Activated CD8-positive, alpha-beta T cell treated with anti-CD3 and anti-CD28 coated beads for 36 hours (primary cell): ENCODE measurements at regions not wholly inside any gene's neighbourhood (a gene's known extent, or its start where the extent isn't known, plus 50 kb on each side); places are given as distances from the start of the nearest gene placed in this dataset.

Source experiments
- ATAC-seq: fragments of 200-7000 bp; cut with Tn5 transposase; one replicate; pipeline ENCODE4 v1.10.0; 2021; ENCODE audit warnings: mild to moderate bottlenecking, moderate library complexity
- CTCF ChIA-PET: fragments of 350-600 bp; sonication (Branson Sonifier 250); formaldehyde crosslinking; loops from one replicate; lab custom pipeline; 2021; ENCODE audit warnings: antibody characterized with exemption; lab: Charles Lee
- POLR2A ChIA-PET: fragments of 350-600 bp; sonication (Branson Sonifier 250); formaldehyde crosslinking; loops from one replicate; lab custom pipeline; 2021; ENCODE audit warnings: antibody characterized with exemption; lab: Charles Lee
- DNase-seq: peaks from one replicate; pipeline ENCODE4 v3.0.0-alpha.2; 2020
- H3K27ac Mint-ChIP-seq: one replicate; pipeline ENCODE4 v1.8.0; 2021; ENCODE audit warnings: mild to moderate bottlenecking, mixed read lengths
- H3K27me3 Mint-ChIP-seq: one replicate; pipeline ENCODE4 v1.8.0; 2021; ENCODE audit warnings: mixed read lengths
- H3K36me3 Mint-ChIP-seq: one replicate; pipeline ENCODE4 v1.8.0; 2021; ENCODE audit warnings: low read depth, mixed read lengths
- H3K4me1 Mint-ChIP-seq: one replicate; pipeline ENCODE4 v1.8.0; 2021; ENCODE audit warnings: low read depth, mixed read lengths
- H3K4me3 Mint-ChIP-seq: one replicate; pipeline ENCODE4 v1.8.0; 2021; ENCODE audit warnings: mild to moderate bottlenecking, moderate library complexity, mixed read lengths
- H3K9me3 Mint-ChIP-seq: one replicate; pipeline ENCODE4 v1.8.0; 2021; ENCODE audit warnings: mixed read lengths
- intact Hi-C: fragments of 100-400 bp; cut with micrococcal nuclease; formaldehyde crosslinking; loops from one replicate; pipeline ENCODE4 v1.10.0; 2022
- TF ChIP-seq, protein P1 (sequence below): fragments of 200-600 bp; IDR thresholded peaks from one replicate; pipeline ENCODE4 v1.8.0; 2022; ENCODE audit warnings: antibody characterized with exemption, mild to moderate bottlenecking

DNA sequence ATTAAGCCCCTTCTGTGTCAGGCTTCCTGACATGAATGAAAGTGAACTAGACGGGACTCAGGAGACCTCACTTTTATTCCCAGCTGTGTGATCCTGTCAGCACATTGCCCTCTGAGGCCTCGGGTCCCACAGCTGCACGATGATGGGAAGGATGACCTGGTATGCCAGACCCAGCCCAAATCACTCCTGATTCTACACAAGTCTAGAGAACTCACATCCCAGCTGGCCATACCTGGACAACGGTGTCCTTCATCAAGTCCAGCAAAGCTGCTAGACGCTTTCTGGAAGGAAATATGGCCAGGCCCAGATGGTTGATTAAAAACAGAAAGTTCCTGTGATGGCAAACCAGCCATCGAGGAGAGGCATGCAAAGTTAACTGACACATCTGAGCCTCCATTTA, 118.0 kb upstream of the FSTL4 start:
- ChIA-PET CTCF (no interaction called here), POLR2A (no interaction called here)
- H3K9me3 Mint-ChIP-seq, result no peaks in the 10 kb centered on the region
- no peak for DNase-seq
- intact Hi-C loops, result no loop called here
- no peak overlapping the region for H3K4me3 Mint-ChIP-seq
- no peaks in the 10 kb centered on the region for H3K36me3 Mint-ChIP-seq
- no peaks in the 10 kb centered on the region for H3K27me3 Mint-ChIP-seq
- TF ChIP-seq, protein P1, sequence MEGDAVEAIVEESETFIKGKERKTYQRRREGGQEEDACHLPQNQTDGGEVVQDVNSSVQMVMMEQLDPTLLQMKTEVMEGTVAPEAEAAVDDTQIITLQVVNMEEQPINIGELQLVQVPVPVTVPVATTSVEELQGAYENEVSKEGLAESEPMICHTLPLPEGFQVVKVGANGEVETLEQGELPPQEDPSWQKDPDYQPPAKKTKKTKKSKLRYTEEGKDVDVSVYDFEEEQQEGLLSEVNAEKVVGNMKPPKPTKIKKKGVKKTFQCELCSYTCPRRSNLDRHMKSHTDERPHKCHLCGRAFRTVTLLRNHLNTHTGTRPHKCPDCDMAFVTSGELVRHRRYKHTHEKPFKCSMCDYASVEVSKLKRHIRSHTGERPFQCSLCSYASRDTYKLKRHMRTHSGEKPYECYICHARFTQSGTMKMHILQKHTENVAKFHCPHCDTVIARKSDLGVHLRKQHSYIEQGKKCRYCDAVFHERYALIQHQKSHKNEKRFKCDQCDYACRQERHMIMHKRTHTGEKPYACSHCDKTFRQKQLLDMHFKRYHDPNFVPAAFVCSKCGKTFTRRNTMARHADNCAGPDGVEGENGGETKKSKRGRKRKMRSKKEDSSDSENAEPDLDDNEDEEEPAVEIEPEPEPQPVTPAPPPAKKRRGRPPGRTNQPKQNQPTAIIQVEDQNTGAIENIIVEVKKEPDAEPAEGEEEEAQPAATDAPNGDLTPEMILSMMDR, result no peak
- no peaks in the 10 kb centered on the region for H3K4me1 Mint-ChIP-seq
- H3K27ac Mint-ChIP-seq, result no peak overlapping the region
- no peak for ATAC-seq

DNA sequence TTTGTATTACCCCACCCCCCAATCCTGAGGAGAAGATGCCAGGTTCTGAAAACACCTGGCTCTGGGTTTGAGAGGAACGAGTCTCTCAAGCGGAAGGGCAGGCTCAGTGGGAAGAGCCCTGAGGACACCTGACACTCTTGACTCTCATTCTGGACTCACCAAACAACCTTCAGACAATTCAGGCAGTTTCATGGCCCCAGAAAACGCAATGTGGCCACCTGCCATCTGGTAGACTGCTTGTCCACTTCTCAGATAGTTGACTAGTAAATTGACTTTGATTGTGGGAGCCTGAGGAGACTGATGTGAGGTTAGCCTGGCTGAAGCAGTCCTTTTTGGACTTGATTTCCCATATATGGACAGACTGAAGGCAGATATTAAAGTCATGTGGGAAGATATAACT, 117.5 kb upstream of the FSTL4 start:
- ATAC-seq, result no peak
- Mint-ChIP-seq H3K36me3 (no peaks in the 10 kb centered on the region), H3K27me3 (peaks cover 3% of the 10 kb centered on the region), H3K27ac (no peak overlapping the region), H3K4me1 (no peaks in the 10 kb centered on the region), H3K4me3 (no peak overlapping the region), H3K9me3 (no peaks in the 10 kb centered on the region)
- DNase-seq, result no peak
- TF ChIP-seq, protein P1, result no peak
- ChIA-PET POLR2A (no interaction called here), CTCF (no interaction called here)
- intact Hi-C loops, result no loop called here

DNA sequence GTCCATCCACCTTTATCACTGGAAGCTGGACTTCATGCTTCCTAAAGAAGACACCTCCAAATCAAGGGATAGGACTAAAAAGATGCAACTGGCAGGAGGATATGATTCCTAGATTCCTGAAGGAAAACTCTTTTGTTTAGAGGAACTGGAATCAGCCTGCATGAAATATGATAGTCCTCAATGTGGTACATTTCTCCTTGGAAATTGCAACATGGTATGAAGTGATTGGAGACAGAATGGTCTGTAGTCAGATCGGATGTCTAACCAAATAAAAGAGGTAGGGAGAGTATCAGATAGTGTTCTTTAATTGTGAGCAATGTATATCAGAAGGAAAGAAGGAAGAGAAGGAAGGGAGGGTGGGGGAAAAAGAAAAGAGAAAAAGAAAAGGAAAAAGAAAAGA, 116.1 kb upstream of the FSTL4 start:
- Mint-ChIP-seq H3K9me3 (no peaks in the 10 kb centered on the region), H3K27ac (no peak overlapping the region), H3K4me1 (no peaks in the 10 kb centered on the region), H3K4me3 (no peak overlapping the region), H3K36me3 (no peaks in the 10 kb centered on the region), H3K27me3 (peaks cover 3% of the 10 kb centered on the region)
- DNase-seq (no peak), ATAC-seq (no peak)
- intact Hi-C loops, result no loop called here
- ChIA-PET CTCF (interaction anchor here (0.9 kb wide), 1 partner anchor 14 kb away, joined by 3 read pairs; no protein-coding TSS in a partner anchor), POLR2A (interaction anchor here (1.2 kb wide), 1 partner anchor 13 kb away, joined by 3 read pairs; no protein-coding TSS in a partner anchor)
- TF ChIP-seq, protein P1, result no peak

DNA sequence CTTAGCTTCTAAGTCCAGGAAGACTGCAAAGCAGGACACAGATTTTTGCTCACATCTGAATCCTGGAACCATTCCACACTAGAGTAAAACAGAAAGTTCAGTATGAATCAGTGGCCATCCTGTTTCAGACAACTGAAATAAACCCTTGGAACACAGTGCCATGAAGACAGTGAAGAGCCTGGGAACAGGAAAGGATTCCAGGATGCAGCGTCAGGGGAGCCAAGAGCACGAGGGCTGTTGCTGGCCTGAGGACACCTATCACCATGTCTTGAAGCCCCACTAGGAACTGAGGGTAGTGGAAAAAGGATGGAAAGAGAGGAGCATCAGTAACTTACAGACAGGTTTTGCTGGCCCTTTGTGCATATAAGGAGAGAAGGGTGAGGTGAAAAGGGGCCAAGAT, 115.3 kb upstream of the FSTL4 start:
- Mint-ChIP-seq H3K4me3 (no peak overlapping the region), H3K36me3 (no peaks in the 10 kb centered on the region), H3K9me3 (peaks cover 4% of the 10 kb centered on the region), H3K27ac (no peak overlapping the region), H3K4me1 (no peaks in the 10 kb centered on the region), H3K27me3 (peaks cover 3% of the 10 kb centered on the region)
- ChIA-PET CTCF (interaction anchor here (0.6 kb wide), 1 partner anchor 437 kb away, joined by 3 read pairs; no protein-coding TSS in a partner anchor), POLR2A (no interaction called here)
- ATAC-seq (no peak), DNase-seq (no peak)
- TF ChIP-seq, protein P1, result no peak
- intact Hi-C loops, result no loop called here

DNA sequence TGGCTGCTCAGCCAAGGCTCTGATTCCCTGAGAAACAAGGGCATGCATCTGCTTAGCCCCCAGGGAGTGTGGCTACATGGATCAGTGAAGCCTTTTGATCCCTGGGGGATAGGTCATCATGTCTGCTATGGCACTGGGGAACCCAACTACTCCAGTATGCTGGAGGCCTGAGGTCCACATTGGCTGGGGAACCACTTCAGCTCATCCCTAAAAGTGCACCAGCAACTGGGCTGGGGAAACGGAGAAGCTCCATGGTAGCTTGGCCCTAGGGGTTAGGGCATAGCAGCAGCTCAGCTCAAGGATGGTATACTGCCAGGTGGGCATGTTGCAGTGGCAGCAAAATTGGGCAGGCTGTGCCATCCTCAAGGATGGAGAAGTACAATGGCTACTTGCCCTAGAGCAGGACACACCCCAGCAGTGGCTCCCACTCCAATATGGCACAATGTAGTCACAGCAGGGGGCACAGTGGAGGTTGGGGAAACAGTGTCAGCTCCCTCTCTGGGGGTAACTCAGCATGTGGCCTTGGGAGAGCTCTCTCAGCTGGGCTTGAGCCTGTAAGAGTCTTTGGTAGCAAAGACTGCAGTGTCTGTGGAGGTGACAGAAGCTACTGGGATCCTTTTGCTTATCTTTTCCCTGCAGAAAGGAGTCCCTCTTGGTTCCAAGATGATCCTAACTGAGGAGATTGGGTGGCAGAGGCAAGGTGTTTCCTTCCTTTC, 111.5 kb upstream of the FSTL4 start:
- peaks cover 21% of the 10 kb centered on the region for H3K9me3 Mint-ChIP-seq
- intact Hi-C loops, result no loop called here
- TF ChIP-seq, protein P1, result no peak
- no peak overlapping the region for H3K27ac Mint-ChIP-seq
- no peaks in the 10 kb centered on the region for H3K4me1 Mint-ChIP-seq
- no peaks in the 10 kb centered on the region for H3K36me3 Mint-ChIP-seq
- ATAC-seq (no peak), DNase-seq (no peak)
- CTCF ChIA-PET, result interaction anchor here (1.3 kb wide), 1 partner anchor 54 kb away, joined by 3 read pairs; no protein-coding TSS in a partner anchor
- H3K27me3 Mint-ChIP-seq, result peaks cover 3% of the 10 kb centered on the region
- POLR2A ChIA-PET, result no interaction called here
- no peak overlapping the region for H3K4me3 Mint-ChIP-seq
